Neural progenitor cell (in vitro differentiated cells): ENCODE measurements at regions not wholly inside any gene's neighbourhood (a gene's known extent, or its start where the extent isn't known, plus 50 kb on each side); places are given as distances from the start of the nearest gene placed in this dataset.

Experiments
- DNase-seq: peaks from one replicate; pipeline ENCODE4 v3.0.0-alpha.2; 2016; ENCODE audit warnings: low spot score
- H2AFZ ChIP-seq: fragments of 200-600 bp; sonication (generic); replicated peaks from 2 replicates; pipeline ENCODE4 v1.6.1; 2016; ENCODE audit warnings: antibody characterized with exemption
- H3F3A ChIP-seq: fragments of 200-600 bp; sonication (generic); 2 replicates; pipeline ENCODE4 v1.6.1; 2016; ENCODE audit warnings: antibody characterized with exemption, low read depth
- H3K27ac ChIP-seq: fragments of 200-600 bp; sonication (generic); 2 replicates; pipeline ENCODE4 v1.5.1; 2016; ENCODE audit warnings: mild to moderate bottlenecking
- H3K27me3 ChIP-seq: fragments of 200-600 bp; sonication (generic); 2 replicates; pipeline ENCODE4 v1.6.1; 2016; ENCODE audit warnings: mild to moderate bottlenecking, moderate library complexity
- H3K36me3 ChIP-seq: fragments of 200-600 bp; sonication (generic); 2 replicates; pipeline ENCODE4 v1.5.1; 2016
- H3K4me1 ChIP-seq: fragments of 200-600 bp; sonication (generic); 2 replicates; pipeline ENCODE4 v1.6.1; 2016; ENCODE audit warnings: mixed run types
- H3K4me2 ChIP-seq: fragments of 200-600 bp; sonication (generic); 2 replicates; pipeline ENCODE4 v1.6.1; 2016
- H3K4me3 ChIP-seq: fragments of 200-600 bp; sonication (generic); 2 replicates; pipeline ENCODE4 v1.5.1; 2016
- H3K79me2 ChIP-seq: fragments of 200-600 bp; sonication (generic); 2 replicates; pipeline ENCODE4 v1.6.1; 2016; ENCODE audit warnings: low read depth
- H3K9ac ChIP-seq: fragments of 200-600 bp; sonication (generic); 2 replicates; pipeline ENCODE4 v1.6.1; 2016
- H3K9me3 ChIP-seq: fragments of 200-600 bp; sonication (generic); 2 replicates; pipeline ENCODE4 v1.5.1; 2016; ENCODE audit warnings: low read depth
- H4K20me1 ChIP-seq: fragments of 200-600 bp; sonication (generic); 2 replicates; pipeline ENCODE4 v1.6.1; 2016; ENCODE audit warnings: low read depth
- H3K27ac Mint-ChIP-seq: 3 replicates; pipeline ENCODE4 v1.8.0; 2021; ENCODE audit warnings: mixed read lengths
- H3K27me3 Mint-ChIP-seq: 2 replicates; pipeline ENCODE4 v1.8.0; 2022; ENCODE audit warnings: low read depth, mild to moderate bottlenecking, inconsistent platforms, moderate library complexity, mixed read lengths; ENCODE audit not compliant: insufficient read depth
- H3K36me3 Mint-ChIP-seq: 3 replicates; pipeline ENCODE4 v1.8.0; 2021; ENCODE audit warnings: mixed read lengths
- H3K4me1 Mint-ChIP-seq: 3 replicates; pipeline ENCODE4 v1.8.0; 2021; ENCODE audit warnings: mixed read lengths
- H3K4me3 Mint-ChIP-seq: 3 replicates; pipeline ENCODE4 v1.8.0; 2021; ENCODE audit warnings: mild to moderate bottlenecking, moderate library complexity, mixed read lengths
- H3K9me3 Mint-ChIP-seq: 3 replicates; pipeline ENCODE4 v1.8.0; 2020; ENCODE audit warnings: mixed read lengths
- CTCF ChIP-seq: fragments of 200-600 bp; sonication (generic); IDR thresholded peaks from 2 replicates; pipeline ENCODE4 v1.5.1; 2017; ENCODE audit warnings: antibody characterized with exemption, mild to moderate bottlenecking
- EZH2 ChIP-seq: fragments of 200-600 bp; sonication (generic); IDR thresholded peaks from 2 replicates; pipeline ENCODE4 v1.6.1; 2017; ENCODE audit warnings: antibody characterized with exemption, mild to moderate bottlenecking, moderate library complexity
- EZH2phosphoT487 ChIP-seq: fragments of 200-600 bp; sonication (generic); IDR thresholded peaks from 2 replicates; pipeline ENCODE4 v1.6.1; 2017; ENCODE audit warnings: antibody characterized with exemption

- no peak overlapping the region for H3K27ac Mint-ChIP-seq
- no peak overlapping the region for H2AFZ ChIP-seq
Measured at GRCh38 chr11:130798280-130798679, 118.0 kb downstream of the SNX19 start.

GRCh38 chr11:130798801-130799200 lies 117.5 kb downstream of the SNX19 start:
- Histone ChIP-seq H3F3A (no peaks in the 10 kb centered on the region), H3K36me3 (no peaks in the 10 kb centered on the region), H3K79me2 (no peaks in the 10 kb centered on the region), H3K27ac (no peak overlapping the region), H3K4me2 (no peak overlapping the region), H3K27me3 (no peaks in the 10 kb centered on the region), H3K4me1 (peaks cover 9% of the 10 kb centered on the region), H3K9me3 (no peaks in the 10 kb centered on the region), H4K20me1 (no peaks in the 10 kb centered on the region), H3K4me3 (no peak overlapping the region), H2AFZ (no peak overlapping the region), H3K9ac (no peak overlapping the region)
- H3K4me3 Mint-ChIP-seq: no peak overlapping the region
- H3K27me3 Mint-ChIP-seq: peaks cover 2% of the 10 kb centered on the region
- DNase-seq: no peak
- no peak overlapping the region for H3K27ac Mint-ChIP-seq
- peaks cover 12% of the 10 kb centered on the region for H3K4me1 Mint-ChIP-seq
- H3K9me3 Mint-ChIP-seq: peaks cover 2% of the 10 kb centered on the region
- TF ChIP-seq CTCF: no peak
- TF ChIP-seq EZH2phosphoT487: no peak
- TF ChIP-seq EZH2: no peak
- H3K36me3 Mint-ChIP-seq: no peaks in the 10 kb centered on the region

More at GRCh38 chr11:130798280-130798679, 118.0 kb downstream of the SNX19 start:
- H3K4me2 ChIP-seq: no peak overlapping the region
- no peaks in the 10 kb centered on the region for H4K20me1 ChIP-seq
- H3K36me3 ChIP-seq: no peaks in the 10 kb centered on the region
- Mint-ChIP-seq H3K4me1 (peaks cover 12% of the 10 kb centered on the region), H3K9me3 (peaks cover 2% of the 10 kb centered on the region), H3K36me3 (no peaks in the 10 kb centered on the region), H3K4me3 (no peak overlapping the region), H3K27me3 (peaks cover 2% of the 10 kb centered on the region)
- H3K79me2 ChIP-seq: no peaks in the 10 kb centered on the region
- peaks cover 9% of the 10 kb centered on the region for H3K4me1 ChIP-seq
- H3K9me3 ChIP-seq: no peaks in the 10 kb centered on the region
- no peak overlapping the region for H3K9ac ChIP-seq
- no peak for DNase-seq
- H3F3A ChIP-seq: no peaks in the 10 kb centered on the region
- no peak overlapping the region for H3K4me3 ChIP-seq
- no peak overlapping the region for H3K27ac ChIP-seq
- no peaks in the 10 kb centered on the region for H3K27me3 ChIP-seq
- no peak for TF ChIP-seq CTCF
- TF ChIP-seq EZH2: no peak
- TF ChIP-seq EZH2phosphoT487: no peak

GRCh38 chr11:130801333-130802122 lies 114.8 kb downstream of the SNX19 start:
- TF ChIP-seq CTCF (no peak), EZH2 (no peak), EZH2phosphoT487 (no peak)
- Histone ChIP-seq H2AFZ (no peak overlapping the region), H3F3A (no peaks in the 10 kb centered on the region), H4K20me1 (no peaks in the 10 kb centered on the region), H3K4me3 (no peak overlapping the region), H3K9me3 (no peaks in the 10 kb centered on the region), H3K4me2 (no peak overlapping the region), H3K27me3 (no peaks in the 10 kb centered on the region), H3K27ac (no peak overlapping the region), H3K4me1 (peaks cover 10% of the 10 kb centered on the region), H3K79me2 (no peaks in the 10 kb centered on the region), H3K9ac (no peak overlapping the region), H3K36me3 (no peaks in the 10 kb centered on the region)
- no peak for DNase-seq
- Mint-ChIP-seq H3K4me1 (peaks cover 19% of the 10 kb centered on the region), H3K27me3 (no peaks in the 10 kb centered on the region), H3K4me3 (no peak overlapping the region), H3K27ac (no peak overlapping the region), H3K36me3 (no peaks in the 10 kb centered on the region), H3K9me3 (peaks cover 2% of the 10 kb centered on the region)
